ENCODE measurements at regions not wholly inside any gene's neighbourhood (a gene's known extent, or its start where the extent isn't known, plus 50 kb on each side); places are given as distances from the start of the nearest gene placed in this dataset.

DNA sequence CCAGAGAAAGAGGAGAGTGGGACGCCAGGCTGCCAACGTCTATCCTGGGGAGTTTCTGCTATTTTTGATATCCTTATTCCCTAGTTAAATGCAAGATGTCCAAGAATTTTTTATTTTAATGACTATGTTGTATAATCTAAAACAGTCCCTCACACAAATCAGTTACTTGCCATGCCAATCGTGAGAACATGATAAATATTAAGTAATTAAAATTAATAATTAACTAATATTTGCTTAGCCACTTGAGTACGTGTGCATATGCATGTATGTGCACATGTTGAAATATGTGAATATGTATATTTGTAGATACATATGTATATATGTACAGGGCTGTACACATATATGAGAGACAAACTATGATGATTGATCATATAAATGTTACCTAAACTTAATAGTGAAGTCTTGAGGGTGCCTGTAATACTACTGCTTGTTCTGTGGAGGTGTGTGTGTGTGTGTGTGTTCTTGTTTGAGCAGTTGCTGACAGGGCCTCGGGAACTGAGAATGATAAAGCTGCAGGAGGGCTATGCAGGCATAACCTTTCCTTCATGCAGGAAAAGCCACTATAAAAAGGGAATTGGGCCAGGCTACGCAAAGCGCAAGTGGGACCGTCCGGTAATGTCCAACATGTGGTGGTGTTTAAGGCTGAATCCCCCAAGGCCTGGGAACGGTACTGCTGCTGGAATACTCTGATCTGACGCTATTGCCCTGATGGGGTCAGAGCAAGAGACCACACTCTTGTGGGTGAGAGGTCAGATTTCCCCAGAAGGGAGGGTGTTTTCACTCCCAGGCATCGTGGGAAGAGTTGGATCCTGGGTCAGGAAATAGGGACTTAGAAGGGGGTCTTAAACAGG is 148.3 kb upstream of the TBX18 start:
- intact Hi-C loops (cut with micrococcal nuclease), result no loop called here
- POLR2A ChIA-PET, result no interaction called here
- H3K4me3 Mint-ChIP-seq, result no peak overlapping the region
- H3K4me1 ChIP-seq (ENCODE audit: control insufficient read depth in 2 of 2, insufficient read depth in 2 of 2, low read length in 2 of 2), result no peaks in the 10 kb centered on the region
- no peaks in the 10 kb centered on the region for H4K20me1 ChIP-seq (ENCODE audit: control insufficient read depth, insufficient read depth, low read length, poor library complexity, severe bottlenecking)
- H3K27me3 ChIP-seq (replicated peaks in 1 of 4; ENCODE audit: control extremely low read depth in 1 of 4, control insufficient read depth in 3 of 4, insufficient read depth in 4 of 4, low read length in 3 of 4), result no peaks in the 10 kb centered on the region
- H3K9ac ChIP-seq (ENCODE audit: low read length), result no peak overlapping the region
- no peaks in the 10 kb centered on the region for H3K4me1 Mint-ChIP-seq
- H3K4me3 ChIP-seq (ENCODE audit: control extremely low read depth in 1 of 5, extremely low read depth in 1 of 5, insufficient read depth in 1 of 5, low read depth in 2 of 5, low read length in 4 of 5), result no peak overlapping the region
- TF ChIP-seq, protein P1, sequence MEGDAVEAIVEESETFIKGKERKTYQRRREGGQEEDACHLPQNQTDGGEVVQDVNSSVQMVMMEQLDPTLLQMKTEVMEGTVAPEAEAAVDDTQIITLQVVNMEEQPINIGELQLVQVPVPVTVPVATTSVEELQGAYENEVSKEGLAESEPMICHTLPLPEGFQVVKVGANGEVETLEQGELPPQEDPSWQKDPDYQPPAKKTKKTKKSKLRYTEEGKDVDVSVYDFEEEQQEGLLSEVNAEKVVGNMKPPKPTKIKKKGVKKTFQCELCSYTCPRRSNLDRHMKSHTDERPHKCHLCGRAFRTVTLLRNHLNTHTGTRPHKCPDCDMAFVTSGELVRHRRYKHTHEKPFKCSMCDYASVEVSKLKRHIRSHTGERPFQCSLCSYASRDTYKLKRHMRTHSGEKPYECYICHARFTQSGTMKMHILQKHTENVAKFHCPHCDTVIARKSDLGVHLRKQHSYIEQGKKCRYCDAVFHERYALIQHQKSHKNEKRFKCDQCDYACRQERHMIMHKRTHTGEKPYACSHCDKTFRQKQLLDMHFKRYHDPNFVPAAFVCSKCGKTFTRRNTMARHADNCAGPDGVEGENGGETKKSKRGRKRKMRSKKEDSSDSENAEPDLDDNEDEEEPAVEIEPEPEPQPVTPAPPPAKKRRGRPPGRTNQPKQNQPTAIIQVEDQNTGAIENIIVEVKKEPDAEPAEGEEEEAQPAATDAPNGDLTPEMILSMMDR (IDR thresholded peaks at IDR 0.05), result no peak
- no peak for TF ChIP-seq EZH2 (IDR thresholded peaks at IDR 0.05; ENCODE audit: borderline replicate concordance, insufficient read depth, low read depth, low read length, poor library complexity, severe bottlenecking)
- H3K27ac ChIP-seq (ENCODE audit: low read length in 2 of 2), result no peak overlapping the region
- no peaks in the 10 kb centered on the region for H3K9me3 Mint-ChIP-seq (ENCODE audit: insufficient read depth)
- H3K27ac Mint-ChIP-seq, result no peak overlapping the region
- H3K4me2 ChIP-seq (replicated peaks; ENCODE audit: low read depth, low read length, poor library complexity, severe bottlenecking), result no peak overlapping the region
- no peak overlapping the region for H2AFZ ChIP-seq (ENCODE audit: insufficient read depth, low read depth, low read length, poor library complexity, severe bottlenecking)
- CTCF ChIA-PET, result no interaction called here
- 85% methylated on average over 8 of the region's 12 CpGs for WGBS (ENCODE audit: insufficient coverage)
- no peaks in the 10 kb centered on the region for H3K79me2 ChIP-seq (ENCODE audit: control insufficient read depth, insufficient read depth, low read length)
- H3K27me3 Mint-ChIP-seq, result no peaks in the 10 kb centered on the region
- H3K36me3 ChIP-seq (replicated peaks in 1 of 2; ENCODE audit: control extremely low read depth in 1 of 2, control insufficient read depth in 1 of 2, extremely low read depth in 1 of 2, insufficient read depth in 2 of 2, low read length in 1 of 2), result no peaks in the 10 kb centered on the region
- ATAC-seq (ENCODE audit: low read depth) (no peak), DNase-seq (no peak)
- peaks cover 0 to 4% (median 0%) of the 10 kb centered on the region in 3 donors for H3K9me3 ChIP-seq (ENCODE audit: control extremely low read depth in 1 of 3, control insufficient read depth in 2 of 3, insufficient read depth in 1 of 3, low read length in 2 of 3)

DNA sequence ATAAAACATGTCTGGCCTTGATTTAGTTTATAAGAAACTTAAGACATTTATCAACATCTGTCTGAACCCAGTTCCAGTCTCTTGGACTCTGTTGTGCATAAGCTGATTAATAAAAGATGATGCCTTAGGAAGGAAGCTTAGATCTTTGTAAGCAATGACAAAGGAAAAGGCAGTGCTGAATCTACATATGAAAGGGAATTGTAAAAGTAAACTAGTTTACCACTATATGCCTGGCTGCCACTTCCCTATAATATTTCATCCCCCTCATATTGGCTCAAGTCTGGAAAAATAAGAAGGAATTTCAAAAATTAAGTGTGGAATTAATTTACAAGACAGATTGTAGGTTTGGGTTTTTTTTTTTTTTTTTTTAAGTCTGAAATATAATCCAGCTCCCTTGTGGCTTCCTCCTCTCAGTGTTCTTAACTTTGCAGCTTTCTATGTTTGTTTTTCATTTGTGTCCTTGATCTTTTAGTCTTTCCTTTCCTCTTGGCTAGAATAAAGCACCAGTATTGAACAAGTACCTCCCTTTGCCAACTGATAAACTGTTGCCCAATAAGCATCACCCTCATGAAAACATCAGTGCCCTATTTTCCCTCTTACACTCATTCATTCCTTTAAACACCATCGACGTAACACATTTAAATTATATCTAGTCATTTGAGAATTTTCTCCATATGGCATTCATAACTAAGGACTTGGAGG is 146.7 kb upstream of the TBX18 start:
- no peak overlapping the region for H3K4me2 ChIP-seq (replicated peaks; ENCODE audit: low read depth, low read length, poor library complexity, severe bottlenecking)
- no peak overlapping the region for H3K27ac ChIP-seq (ENCODE audit: low read length in 2 of 2)
- TF ChIP-seq, protein P1 (IDR thresholded peaks at IDR 0.05), result no peak
- TF ChIP-seq EZH2 (IDR thresholded peaks at IDR 0.05; ENCODE audit: borderline replicate concordance, insufficient read depth, low read depth, low read length, poor library complexity, severe bottlenecking), result no peak
- no peak overlapping the region for H2AFZ ChIP-seq (ENCODE audit: insufficient read depth, low read depth, low read length, poor library complexity, severe bottlenecking)
- ChIA-PET CTCF (no interaction called here), POLR2A (no interaction called here)
- no peaks in the 10 kb centered on the region for H3K36me3 ChIP-seq (replicated peaks in 1 of 2; ENCODE audit: control extremely low read depth in 1 of 2, control insufficient read depth in 1 of 2, extremely low read depth in 1 of 2, insufficient read depth in 2 of 2, low read length in 1 of 2)
- no peaks in the 10 kb centered on the region for H3K27me3 Mint-ChIP-seq
- H3K4me1 ChIP-seq (ENCODE audit: control insufficient read depth in 2 of 2, insufficient read depth in 2 of 2, low read length in 2 of 2), result no peaks in the 10 kb centered on the region
- H3K4me3 Mint-ChIP-seq, result no peak overlapping the region
- no peaks in the 10 kb centered on the region for H3K4me1 Mint-ChIP-seq
- H3K9ac ChIP-seq (ENCODE audit: low read length), result no peak overlapping the region
- H3K4me3 ChIP-seq (ENCODE audit: control extremely low read depth in 1 of 5, extremely low read depth in 1 of 5, insufficient read depth in 1 of 5, low read depth in 2 of 5, low read length in 4 of 5), result no peak overlapping the region
- no peaks in the 10 kb centered on the region for H4K20me1 ChIP-seq (ENCODE audit: control insufficient read depth, insufficient read depth, low read length, poor library complexity, severe bottlenecking)
- no peak for DNase-seq
- H3K79me2 ChIP-seq (ENCODE audit: control insufficient read depth, insufficient read depth, low read length), result no peaks in the 10 kb centered on the region
- ATAC-seq (ENCODE audit: low read depth), result no peak
- intact Hi-C loops (cut with micrococcal nuclease), result no loop called here
- H3K27ac Mint-ChIP-seq, result no peak overlapping the region
- peaks cover 0 to 4% (median 0%) of the 10 kb centered on the region in 3 donors for H3K9me3 ChIP-seq (ENCODE audit: control extremely low read depth in 1 of 3, control insufficient read depth in 2 of 3, insufficient read depth in 1 of 3, low read length in 2 of 3)
- H3K9me3 Mint-ChIP-seq (ENCODE audit: insufficient read depth), result no peaks in the 10 kb centered on the region
- no CpG with 5 or more reads among the region's 2 CpGs for WGBS (ENCODE audit: insufficient coverage)
- no peaks in the 10 kb centered on the region for H3K27me3 ChIP-seq (replicated peaks in 1 of 4; ENCODE audit: control extremely low read depth in 1 of 4, control insufficient read depth in 3 of 4, insufficient read depth in 4 of 4, low read length in 3 of 4)

Measured in B cell (primary cell).